ENCODE measurements at regions not wholly inside any gene's neighbourhood (a gene's known extent, or its start where the extent isn't known, plus 50 kb on each side); places are given as distances from the start of the nearest gene placed in this dataset.

- TF ChIP-seq EP300 (IDR thresholded peaks at IDR 0.05) (no peak), POLR2A (IDR thresholded peaks at IDR 0.05) (no peak)
Measured at GRCh38 chr1:29590583-29591565, 354.6 kb downstream of the PTPRU start.

Data from upper lobe of left lung (tissue), 4 donors.